ENCODE measurements at regions not wholly inside any gene's neighbourhood (a gene's known extent, or its start where the extent isn't known, plus 50 kb on each side); places are given as distances from the start of the nearest gene placed in this dataset.

GRCh38 chr4:41865306-41865980 is 69.8 kb upstream of the TMEM33 start:
- DNase-seq: no peak

- DNase-seq: no peak
These were observed 76.1 kb upstream of the TMEM33 start for GRCh38 chr4:41859087-41859486.

GRCh38 chr4:41857226-41857641 is 78.0 kb upstream of the TMEM33 start:
- no peak for DNase-seq

- no peak for DNase-seq
These were observed 78.4 kb upstream of the TMEM33 start for GRCh38 chr4:41856797-41857196.

- no peak for DNase-seq
These were observed 81.3 kb upstream of the TMEM33 start for GRCh38 chr4:41853973-41854372.

GRCh38 chr4:41852229-41852628 is 83.0 kb upstream of the TMEM33 start:
- no peak for DNase-seq

GRCh38 chr4:41851621-41852020 is 83.6 kb upstream of the TMEM33 start:
- DNase-seq: no peak

- no peak for DNase-seq
These were observed 90.9 kb upstream of the TMEM33 start for GRCh38 chr4:41844327-41844726.

GRCh38 chr4:41839916-41840854 is 91.7 kb upstream of the PHOX2B start:
- DNase-seq: peak in 2 of 3 donors; percentile 2 to 7

GRCh38 chr4:41838590-41838989 is 90.1 kb upstream of the PHOX2B start:
- DNase-seq: no peak

- DNase-seq: no peak
These were observed 86.9 kb upstream of the PHOX2B start for GRCh38 chr4:41835321-41835995.

- DNase-seq: no peak
These were observed 84.4 kb upstream of the PHOX2B start for GRCh38 chr4:41832961-41833360.

- DNase-seq: no peak
These were observed 73.8 kb upstream of the PHOX2B start for GRCh38 chr4:41822325-41822724.

GRCh38 chr4:41820473-41820872 is 71.9 kb upstream of the PHOX2B start:
- DNase-seq: no peak

- no peak for DNase-seq
These were observed 71.1 kb upstream of the PHOX2B start for GRCh38 chr4:41819621-41820020.

GRCh38 chr4:41815473-41815872 is 66.9 kb upstream of the PHOX2B start:
- DNase-seq: no peak

- DNase-seq: peak in 1 of 3 donors; percentile 16
These were observed 66.0 kb upstream of the PHOX2B start for GRCh38 chr4:41814565-41814964.

- DNase-seq: peak in 1 of 3 donors; percentile 7
These were observed 58.3 kb upstream of the PHOX2B start for GRCh38 chr4:41806807-41807206.

- no peak for DNase-seq
These were observed 54.1 kb upstream of the PHOX2B start for GRCh38 chr4:41802590-41802989.

- DNase-seq: peak in 1 of 3 donors; percentile 20
These were observed 50.6 kb upstream of the PHOX2B start for GRCh38 chr4:41799126-41799525.

All from muscle of back (tissue), 3 donors.